ENCODE measurements at regions not wholly inside any gene's neighbourhood (a gene's known extent, or its start where the extent isn't known, plus 50 kb on each side); places are given as distances from the start of the nearest gene placed in this dataset.
"Not testable (repeated sequence)": the region's sequence is repeated elsewhere in the genome, so short reads cannot be mapped to it uniquely, and the experiment has no call there.

DNA sequence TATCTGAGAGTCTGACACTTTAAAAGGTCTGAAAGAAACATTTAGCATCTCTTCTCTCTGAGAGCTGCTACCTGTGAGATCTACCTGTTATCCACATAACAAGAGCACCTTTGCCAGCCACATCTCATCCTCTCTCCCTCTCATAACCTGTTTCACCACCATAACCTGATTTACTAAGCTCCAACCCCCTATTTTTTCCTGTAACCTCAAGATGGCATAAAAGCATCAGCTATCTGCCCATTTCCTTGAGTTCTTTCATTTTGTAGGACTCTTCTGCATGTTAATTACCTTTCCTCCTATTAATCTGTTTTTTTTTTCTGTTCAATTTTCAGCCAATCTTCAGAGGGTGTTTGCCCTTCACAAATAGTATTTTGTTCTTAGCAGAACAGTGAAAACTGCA lies 136.5 kb upstream of the KCNK1 start:
- no peak for DNase-seq

DNA sequence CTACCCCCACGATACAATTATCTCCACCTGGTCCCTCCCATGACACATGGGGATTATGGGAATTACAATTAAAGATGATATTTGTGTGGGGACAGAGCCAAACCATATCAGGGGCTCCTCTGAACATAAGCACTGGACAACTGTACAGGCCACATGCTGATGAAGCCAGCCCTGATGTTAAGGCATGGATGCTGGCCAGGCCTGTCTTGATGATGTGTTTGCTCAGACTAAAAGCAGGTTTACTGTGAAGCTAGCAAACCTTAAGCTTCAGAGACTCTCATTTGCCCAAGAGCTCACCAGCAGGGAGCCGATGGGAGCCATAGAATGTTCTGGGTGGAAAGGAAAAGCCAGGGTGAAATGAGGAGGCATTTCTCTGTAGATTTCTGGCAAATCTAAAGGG lies 135.3 kb upstream of the KCNK1 start:
- DNase-seq, result no peak

DNA sequence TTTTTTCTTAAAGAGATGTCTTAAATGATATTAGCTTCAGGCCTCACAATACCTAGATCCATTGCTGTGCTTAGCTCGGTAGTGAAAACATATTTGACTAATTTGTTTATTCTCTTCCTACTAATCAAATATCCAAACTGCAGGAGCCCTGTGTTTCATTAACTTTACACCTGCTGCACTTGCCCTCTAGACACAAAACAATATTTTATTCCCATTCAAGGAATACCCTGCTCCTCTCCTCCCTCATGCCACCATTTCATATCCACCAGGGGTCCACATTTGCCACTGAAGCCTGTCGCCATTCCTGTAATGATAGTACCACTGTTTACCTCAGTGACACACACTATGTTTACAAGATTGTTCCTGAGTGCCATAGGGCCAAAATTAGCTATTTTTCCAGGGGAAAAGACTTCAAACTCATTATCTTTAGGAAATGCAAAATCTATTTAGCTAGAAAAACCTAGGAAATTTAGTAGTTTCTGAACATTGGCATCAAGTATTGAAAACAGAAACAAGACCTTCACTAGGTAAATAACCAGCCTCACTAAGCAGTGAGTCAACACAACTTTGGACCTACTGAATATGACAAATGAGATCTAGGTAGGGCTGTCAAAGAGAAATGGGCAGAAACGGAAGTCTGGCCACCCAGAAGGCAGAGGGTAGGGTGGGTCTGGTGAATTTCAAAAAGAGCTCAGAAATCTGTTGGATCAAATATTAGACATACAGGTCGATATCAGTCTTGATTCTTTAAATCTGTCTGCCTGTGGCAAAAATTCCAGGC lies 134.6 kb upstream of the KCNK1 start:
- no peak for DNase-seq

DNA sequence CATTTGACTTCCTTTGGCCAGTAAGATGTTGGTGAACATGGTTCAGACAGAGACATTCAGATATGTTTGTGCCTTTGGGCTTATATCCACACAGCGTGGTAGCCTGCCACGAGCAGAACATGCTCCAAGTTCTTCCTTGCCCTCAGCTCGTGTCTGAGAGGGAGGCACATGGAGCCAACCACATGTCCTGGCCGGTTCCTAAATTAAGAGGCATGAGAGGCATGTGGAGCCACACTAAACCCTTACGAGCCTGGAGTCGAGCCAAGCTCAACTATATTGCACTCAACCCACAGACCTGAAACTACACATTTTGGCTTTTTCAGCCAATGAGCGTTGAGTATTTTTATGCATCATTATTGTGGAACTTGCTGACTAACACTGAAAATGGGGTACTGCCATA lies 133.7 kb upstream of the KCNK1 start:
- no peak for DNase-seq

DNA sequence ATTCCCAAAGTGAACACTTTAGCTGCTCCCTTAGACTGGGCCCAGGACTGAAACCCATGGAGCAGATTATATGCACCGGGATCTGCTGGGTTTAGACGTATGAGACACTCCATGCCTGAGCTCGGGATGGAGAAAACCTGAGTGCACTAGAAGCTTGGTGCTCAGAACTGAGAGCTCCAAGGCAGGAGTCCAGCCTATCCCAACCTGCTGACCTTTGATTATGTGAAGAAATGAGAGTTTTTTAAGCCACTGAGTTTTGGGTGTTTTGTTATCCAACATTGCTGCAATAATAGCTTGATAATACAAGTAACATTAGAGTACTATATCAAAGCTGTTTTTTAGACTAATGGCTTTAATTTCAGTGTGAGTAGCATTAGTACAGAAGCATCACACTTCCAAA lies 131.5 kb upstream of the KCNK1 start:
- DNase-seq, result no peak

DNA sequence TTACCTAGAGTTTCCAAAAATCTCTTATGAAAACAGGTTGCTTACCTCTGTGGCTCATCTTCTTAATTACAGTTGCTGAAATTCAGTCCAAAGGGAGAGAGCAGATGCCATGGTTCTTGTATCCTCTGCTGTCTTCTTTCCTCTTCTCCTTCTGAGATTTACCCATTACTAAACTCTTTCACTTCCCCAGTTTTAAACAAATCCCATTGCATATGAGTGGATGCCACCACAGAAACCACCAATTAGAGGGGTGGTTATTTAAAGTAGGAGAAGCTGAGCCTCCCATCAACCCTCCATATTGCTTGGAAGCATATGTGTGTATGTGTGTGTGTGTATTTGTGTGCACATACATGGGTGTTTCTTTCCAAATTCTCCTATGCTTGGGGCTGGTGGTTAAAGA lies 128.5 kb upstream of the KCNK1 start:
- no peak for DNase-seq

DNA sequence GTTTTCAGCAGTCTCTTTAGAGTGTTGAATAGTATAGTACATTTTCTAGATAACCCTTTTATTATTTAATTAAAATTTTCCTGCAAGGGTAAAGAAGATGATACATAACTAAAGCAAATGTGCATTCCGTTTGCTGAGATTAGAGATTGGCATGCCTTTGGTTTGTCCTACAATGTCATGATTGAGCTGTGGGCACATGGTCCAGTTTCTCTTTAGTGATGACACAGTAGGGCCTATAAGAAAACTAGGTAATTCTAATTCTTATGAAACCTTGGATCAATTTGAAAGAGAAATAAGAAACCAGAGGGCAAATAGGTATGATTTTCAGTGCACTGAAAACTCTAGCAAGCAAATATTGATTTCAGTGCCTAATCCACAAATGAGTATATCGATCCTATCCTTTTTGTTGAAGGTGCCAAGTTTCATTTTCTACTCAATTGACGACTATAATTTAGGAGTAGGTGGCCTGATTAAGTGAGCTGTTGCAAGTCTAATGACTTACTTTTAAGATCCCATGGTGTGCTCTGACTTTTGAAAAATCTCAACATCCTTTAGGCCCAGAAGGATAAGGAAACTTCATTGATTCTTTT lies 128.0 kb upstream of the KCNK1 start:
- DNase-seq, result no peak

DNA sequence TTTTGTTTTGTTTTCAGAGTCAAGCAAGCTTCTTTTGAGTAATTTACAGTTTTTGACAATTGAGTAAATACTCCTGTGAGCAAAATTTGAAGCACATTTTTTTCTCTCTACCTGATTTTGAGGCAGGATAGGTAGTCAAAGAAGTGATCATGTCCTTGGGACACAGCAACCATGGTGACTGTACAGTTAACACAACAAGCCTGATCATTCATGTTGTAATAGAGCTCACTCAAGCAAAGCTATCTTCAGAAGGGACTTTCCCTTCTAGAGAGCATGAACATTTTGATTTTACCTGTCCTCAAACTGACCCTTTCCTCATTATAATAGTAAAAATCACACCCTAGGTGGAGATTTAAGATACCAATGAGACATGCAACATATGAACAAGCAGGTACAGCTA lies 126.5 kb upstream of the KCNK1 start:
- DNase-seq, result no peak

DNA sequence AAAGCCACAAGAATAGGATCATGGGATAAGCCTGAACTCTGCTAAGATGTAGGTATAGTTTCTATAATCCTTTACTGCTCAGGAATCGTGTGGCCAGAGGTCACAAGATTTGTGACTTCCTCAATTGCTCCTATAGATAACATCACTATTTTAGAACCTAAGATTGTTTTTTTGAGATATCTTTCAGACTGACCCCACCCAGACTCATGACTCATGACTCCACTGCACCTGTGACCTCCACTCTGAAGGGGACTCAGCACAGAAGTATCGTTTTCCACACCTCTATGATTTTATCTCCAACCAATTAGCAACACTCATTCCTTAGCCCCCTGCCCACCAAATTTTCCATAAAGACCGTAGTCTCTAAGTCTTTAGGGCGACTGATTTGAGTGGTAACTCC lies 124.5 kb upstream of the KCNK1 start:
- DNase-seq, result no peak

DNA sequence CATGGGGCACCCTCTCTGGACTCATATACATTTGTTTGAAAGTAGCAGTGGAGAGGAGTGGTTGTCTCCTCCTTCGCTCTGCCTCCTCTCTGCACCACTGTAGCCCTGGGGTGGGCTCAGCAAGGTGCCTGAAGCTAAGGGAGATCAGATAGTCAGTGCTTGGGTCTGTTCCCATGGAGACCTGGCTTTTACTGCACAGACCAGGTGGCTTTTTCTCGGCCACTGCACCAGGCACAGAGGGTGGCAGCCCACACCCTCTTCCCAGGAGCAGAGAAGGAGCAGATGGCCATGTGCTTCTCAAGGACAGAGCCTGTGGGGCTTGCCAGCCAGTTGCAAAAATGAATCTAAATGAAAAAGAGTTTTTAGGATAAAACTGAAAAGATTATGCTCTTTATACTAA lies 123.4 kb upstream of the KCNK1 start:
- peak in 3 of 14 donors; percentile 5 to 98 (median 44) for DNase-seq

DNA sequence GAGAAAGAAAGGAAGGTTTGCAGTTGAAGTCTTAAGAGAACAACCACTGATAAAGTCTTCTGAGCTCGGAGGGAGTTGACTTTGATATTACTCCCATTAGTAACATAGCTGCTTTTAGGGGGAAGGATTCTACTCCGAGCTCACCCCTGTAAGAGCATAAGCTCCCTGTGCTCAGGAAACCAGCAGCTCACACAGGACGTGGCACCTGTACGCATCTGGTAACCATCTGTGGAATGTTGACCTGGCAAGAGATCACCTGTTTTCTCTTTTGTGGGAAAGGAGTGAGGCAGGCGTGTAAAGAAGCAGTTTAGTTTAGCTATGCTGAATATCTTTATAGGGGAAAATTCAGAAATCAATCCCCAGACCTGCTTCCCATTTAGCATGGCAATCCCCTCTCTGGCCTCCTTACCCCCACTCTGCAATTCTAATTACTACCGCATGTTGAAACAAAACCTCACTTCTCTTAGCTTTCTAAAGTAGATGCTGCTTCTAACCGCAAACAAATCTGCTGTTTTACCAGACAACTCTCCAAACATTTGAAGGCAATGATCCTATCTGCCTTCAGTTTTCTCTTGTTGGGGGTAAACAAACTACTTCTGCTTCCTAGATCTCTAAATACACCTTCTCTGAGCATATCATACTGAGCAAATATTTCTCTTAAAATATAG lies 121.8 kb upstream of the KCNK1 start:
- DNase-seq, result no peak

DNA sequence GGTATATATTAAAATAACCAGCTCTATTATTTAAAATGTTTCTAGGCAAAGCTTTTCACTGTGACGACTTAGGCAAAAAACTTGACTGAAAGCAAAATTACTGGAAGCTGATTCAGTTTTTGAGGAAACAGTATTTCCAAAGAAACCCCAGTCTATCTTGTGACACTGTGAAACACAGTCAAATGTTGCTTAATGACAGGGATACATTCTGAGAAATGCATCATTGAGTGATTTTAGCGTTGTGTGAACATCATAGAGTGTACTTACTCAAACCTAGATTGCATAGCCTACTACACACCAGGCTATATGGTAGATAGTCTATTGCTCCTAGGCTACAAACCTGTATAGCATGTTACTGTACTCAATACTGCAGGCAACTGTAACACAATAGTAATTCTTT lies 116.9 kb upstream of the KCNK1 start:
- no peak for DNase-seq

DNA sequence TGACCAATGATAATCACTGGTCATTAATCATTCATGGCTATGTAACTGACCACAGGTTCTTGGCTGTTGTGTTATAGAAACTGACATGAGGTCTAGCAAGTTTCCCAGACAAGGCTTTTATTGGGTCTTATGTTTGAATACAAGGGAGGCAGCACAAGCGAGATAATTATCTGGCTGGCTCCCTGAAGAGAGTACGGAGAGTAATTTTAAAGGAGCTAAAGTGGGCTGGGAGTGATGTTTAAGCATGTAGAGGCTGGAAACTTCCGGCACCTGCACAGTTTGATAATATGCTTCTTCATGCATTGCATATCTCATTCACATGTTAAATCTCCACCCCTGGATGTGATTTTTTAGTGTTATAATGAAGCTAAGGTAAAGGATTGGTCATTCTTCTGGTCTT lies 116.2 kb upstream of the KCNK1 start:
- DNase-seq, result no peak

DNA sequence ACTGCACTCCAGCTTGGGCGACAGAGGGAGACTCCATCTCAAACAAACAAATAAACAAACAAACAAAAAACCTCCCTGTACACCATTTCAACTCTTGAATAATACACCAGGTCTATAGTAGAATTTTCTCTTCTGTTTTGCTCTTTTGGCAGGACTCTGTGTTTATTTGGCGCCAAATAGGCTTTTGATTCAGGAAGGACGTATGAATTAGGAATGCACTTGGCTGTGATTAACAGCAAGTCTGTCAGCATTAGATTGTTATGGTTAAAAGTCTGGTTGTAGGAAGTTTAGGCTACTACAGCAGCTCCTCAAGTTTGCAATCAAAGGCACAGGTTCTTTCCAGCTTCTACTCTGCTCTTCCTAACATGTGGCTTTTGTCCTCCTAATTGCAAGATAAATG lies 113.8 kb upstream of the KCNK1 start:
- DNase-seq, result peak in 1 of 14 donors; percentile 74

DNA sequence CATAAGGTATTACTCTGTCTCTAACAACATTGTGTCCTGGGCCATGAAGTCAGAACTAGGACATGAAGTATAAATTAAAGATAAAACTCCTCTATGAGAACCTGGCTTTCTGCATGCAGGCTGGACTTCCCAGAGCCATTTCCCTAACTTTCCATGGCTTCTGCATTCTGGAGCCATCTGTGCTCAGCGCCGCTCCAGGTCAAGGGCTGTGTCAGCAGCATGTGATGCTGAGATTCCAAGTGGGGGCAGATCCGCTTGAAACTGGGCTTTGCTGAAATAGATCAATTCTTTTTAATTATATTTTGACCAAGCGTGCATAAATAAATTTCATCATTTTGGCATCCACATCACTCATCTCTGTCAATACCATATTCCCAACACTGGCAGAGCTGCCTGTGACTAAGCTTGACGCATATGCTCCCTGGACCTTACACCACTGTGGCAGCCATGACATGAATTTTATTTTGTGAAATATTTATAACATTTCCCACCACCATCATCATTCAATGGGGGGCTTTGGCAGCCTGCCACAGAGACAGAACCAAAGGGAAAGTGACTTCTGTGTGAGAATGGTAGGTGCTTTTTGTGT lies 110.4 kb upstream of the KCNK1 start:
- peak in 1 of 14 donors; percentile 75 for DNase-seq

DNA sequence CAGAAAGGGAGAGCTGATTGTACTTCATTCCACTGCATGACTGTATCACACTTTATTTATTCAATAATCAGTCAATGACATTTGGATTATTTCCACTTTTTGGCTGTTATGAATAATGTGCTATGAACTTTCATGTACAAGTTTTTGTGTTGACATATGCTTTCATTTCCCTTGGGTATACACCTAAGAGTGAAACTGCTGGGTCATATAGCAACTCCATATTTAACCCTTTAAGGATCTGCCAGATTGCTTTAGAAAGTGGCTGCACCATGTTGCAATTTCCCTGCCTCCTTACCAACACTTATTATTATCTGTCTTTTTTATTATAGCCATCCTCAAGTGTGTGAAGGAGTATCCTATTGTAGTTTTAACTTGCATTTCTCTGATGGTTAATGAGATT lies 108.8 kb upstream of the KCNK1 start:
- no peak for DNase-seq

DNA sequence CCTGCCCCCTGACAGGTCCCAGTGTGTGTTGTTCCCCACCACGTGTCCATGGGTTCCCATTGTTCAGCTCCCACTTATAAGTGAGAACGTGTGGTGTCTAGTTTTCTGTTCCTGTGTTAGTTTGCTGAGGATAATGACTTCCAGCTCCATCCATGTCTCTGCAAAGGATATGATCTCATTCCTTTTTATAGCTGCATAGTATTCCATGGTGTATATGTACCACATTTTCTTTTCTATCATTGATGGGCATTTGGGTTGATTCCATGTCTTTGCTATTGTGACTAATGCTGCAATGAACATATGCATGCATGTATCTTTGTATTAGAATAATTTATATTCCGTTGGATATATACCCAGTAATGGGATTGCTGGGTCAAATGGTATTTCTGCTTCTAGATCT lies 108.0 kb upstream of the KCNK1 start:
- not testable (repeated sequence) for DNase-seq

DNA sequence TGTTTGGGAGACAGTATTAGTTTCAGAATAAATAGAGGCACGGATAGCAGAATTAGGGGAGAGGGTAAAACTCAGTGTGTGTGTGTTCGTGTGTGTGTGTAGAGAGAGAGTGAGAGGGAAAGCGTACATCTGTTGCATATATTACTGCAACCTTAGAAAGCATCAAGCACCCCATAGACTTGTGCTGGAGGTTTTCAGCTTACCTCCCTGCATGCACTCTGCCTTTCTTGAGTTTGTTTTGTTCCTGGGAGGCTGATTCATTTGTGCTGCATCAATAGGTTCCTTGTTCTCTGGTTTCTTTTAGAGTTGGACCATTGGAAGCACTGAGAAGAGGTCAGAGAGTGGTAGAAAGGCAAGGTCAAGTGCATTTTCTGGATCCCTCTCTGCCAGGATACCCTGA lies 104.4 kb upstream of the KCNK1 start:
- no peak for DNase-seq

DNA sequence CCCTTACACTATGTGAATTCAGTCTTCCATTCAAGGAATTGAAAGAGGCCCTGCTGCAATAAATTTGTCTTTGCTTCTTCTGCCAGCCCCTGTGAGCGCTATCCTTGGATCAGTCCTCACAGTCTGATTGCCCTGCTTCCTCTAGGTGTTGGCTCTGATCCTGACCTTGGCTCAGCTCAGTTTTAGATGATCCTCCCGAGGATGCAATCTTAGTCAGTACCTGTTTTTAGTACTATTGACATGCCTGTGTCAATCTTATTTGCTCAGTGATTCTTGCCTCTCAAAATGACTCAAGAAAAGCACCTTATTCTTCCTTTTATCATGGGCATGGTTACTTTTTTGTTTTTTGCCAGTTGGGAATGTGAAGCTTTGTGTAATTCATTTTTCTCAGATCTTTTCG lies 101.4 kb upstream of the KCNK1 start:
- peak in 1 of 14 donors; percentile 91 for DNase-seq

DNA sequence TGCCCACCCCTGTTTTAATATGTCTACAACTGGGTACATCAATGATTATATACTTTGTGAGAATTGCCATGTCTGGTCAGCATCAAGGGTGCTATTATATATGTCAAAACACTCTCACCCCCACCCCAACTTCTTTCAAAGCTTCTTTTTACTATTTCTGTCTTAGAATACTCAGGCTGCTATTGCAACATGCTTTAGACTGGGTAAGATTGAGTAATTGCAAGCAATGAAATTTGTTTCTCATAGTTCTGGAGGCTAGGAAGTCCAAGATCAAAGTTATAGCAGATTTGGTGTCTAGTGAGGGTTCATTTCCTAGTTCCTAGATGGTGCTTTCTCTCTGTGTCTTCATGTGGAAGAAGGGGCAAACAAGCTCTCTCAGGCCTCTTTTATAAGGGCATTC lies 100.5 kb upstream of the KCNK1 start:
- no peak for DNase-seq

DNA sequence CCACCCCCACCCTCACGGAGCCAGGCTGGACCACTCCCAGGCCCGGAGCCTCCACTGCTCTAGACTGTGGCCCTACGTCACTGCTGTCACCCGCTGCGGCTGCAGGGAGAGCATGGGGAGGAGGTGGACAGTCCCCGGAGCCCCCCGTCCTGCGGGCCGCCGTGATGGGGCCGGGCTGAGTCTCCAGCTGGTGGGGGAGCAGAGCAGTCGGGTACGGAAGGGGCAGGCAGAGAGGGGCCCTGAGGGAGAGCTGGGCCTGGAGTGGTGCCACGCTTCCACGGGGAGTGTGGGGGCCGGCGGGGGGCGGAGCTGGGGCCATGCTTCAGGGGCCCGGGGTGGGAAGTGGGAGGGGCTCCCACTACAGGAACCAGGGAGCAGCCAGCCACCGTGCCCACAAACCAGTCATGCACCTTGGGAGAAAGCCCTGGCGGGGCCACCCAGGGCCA lies 98.9 kb upstream of the KCNK1 start:
- no peak for DNase-seq

DNA sequence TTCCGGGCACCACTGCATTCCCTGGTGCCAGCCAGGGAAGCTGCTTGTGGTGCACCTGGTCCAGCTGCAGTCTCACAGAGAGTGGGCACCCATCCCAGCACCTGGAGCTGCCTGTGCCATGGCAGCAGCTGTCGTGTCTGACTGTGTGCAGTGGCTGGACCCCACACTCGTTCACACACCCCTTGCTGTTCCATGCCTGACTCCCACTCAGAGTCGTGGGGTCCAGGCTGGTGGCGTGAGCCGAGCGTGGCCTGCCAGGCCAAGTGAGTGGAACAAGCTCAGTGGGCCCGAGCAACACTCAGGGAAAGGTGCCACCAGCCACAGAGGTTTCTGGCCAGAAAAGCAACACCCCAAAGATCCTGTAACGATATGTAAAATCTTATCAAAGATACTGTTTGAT lies 97.2 kb upstream of the KCNK1 start:
- DNase-seq, result no peak

DNA sequence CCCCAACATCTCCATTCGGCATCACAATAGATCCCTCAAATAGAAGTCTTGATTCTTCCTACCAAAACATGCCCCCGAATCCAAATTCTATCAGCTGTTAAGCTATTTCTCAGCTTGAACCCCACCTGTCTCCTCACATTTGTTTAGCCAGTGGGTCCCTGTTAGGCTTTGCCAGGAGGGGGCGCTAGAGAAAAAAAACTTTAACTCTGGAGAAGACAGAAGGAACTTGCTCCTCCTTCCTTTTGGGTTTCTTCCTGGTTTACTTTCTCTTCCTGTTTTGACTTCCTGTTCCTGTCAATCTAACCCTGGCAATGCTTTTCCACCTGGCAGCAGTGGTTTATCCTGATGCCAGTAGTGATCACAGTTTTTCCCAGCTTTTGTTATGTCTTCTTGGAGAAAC lies 95.6 kb upstream of the KCNK1 start:
- DNase-seq, result peak in 4 of 14 donors; percentile 1 to 27 (median 17)

All from C1 segment of cervical spinal cord (tissue), 14 donors.